C4-2B (cell line): ENCODE measurements at regions not wholly inside any gene's neighbourhood (a gene's known extent, or its start where the extent isn't known, plus 50 kb on each side); places are given as distances from the start of the nearest gene placed in this dataset.

Source experiments
- CTCF ChIP-seq: fragments of 450-650 bp; conservative IDR thresholded peaks from 2 replicates; pipeline ENCODE4 v1.5.1; 2017; ENCODE audit warnings: mild to moderate bottlenecking
- ZFX ChIP-seq: fragments of 450-650 bp; IDR thresholded peaks from 2 replicates; pipeline ENCODE4 v1.6.1; 2017

GRCh38 chr2:71877636-71878035, 270.0 kb downstream of the CYP26B1 start:
- TF ChIP-seq CTCF, result no peak
- no peak for TF ChIP-seq ZFX
